ENCODE measurements at regions not wholly inside any gene's neighbourhood (a gene's known extent, or its start where the extent isn't known, plus 50 kb on each side); places are given as distances from the start of the nearest gene placed in this dataset.

- TF ChIP-seq CTCF (optimal IDR thresholded peaks at IDR 0.05 in 1 of 3, IDR thresholded peaks at IDR 0.05 in 1 of 3, conservative IDR thresholded peaks at IDR 0.05 in 1 of 3; ENCODE audit: extremely low read depth in 1 of 3, insufficient read depth in 2 of 3, low read length in 3 of 3) (no peak), EZH2 (IDR thresholded peaks at IDR 0.05; ENCODE audit: low read length) (no peak)
Observed at GRCh38 chr2:128545085-128545484, 226.4 kb upstream of the HS6ST1 start.
